HG02759 (cell line): ENCODE measurements at regions not wholly inside any gene's neighbourhood (a gene's known extent, or its start where the extent isn't known, plus 50 kb on each side); places are given as distances from the start of the nearest gene placed in this dataset.

Experiments used
- ATAC-seq: cut with Tn5 transposase; IDR thresholded peaks from one replicate; pipeline ENCODE4 v1.9.1; 2021; ENCODE audit warnings: mild to moderate bottlenecking, moderate library complexity; ENCODE audit not compliant: unreplicated experiment

DNA sequence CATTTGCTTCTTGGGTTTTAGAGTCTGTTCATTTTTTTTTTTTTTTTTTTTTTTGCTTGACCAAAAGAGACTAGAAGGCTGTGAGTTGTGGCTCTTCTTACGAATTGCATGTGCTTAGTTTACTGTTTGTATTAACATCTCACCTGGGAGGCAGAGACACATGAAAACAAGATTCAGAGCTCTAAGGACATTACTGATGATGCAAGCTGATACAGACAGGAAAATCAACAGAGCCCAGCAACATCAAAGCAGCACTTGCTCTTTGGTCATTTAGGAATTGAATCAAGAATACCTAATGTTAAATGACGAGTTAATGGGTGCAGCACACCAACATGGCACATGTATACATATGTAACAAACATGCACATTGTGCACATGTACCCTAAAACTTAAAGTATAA, 55.7 kb upstream of the HS3ST5 start:
- ATAC-seq = no peak
